B cell (primary cell): ENCODE measurements at regions not wholly inside any gene's neighbourhood (a gene's known extent, or its start where the extent isn't known, plus 50 kb on each side); places are given as distances from the start of the nearest gene placed in this dataset.

Experiments
- ATAC-seq: fragments of 200-7000 bp; cut with Tn5 transposase; one replicate; pipeline ENCODE4 v1.10.0; 2021; ENCODE audit warnings: low read depth, mild to moderate bottlenecking, moderate number of reproducible peaks, moderate library complexity
- CTCF ChIA-PET: fragments of 350-600 bp; sonication (Branson Sonifier 250); formaldehyde crosslinking; loops from one replicate; lab custom pipeline; 2021; ENCODE audit warnings: antibody characterized with exemption, inconsistent platforms; lab: Charles Lee
- POLR2A ChIA-PET: fragments of 350-600 bp; sonication (Branson Sonifier 250); formaldehyde crosslinking; loops from one replicate; lab custom pipeline; 2021; ENCODE audit warnings: antibody characterized with exemption; lab: Charles Lee
- DNase-seq: peaks from one replicate; pipeline ENCODE4 v3.0.0; 2013
- H2AFZ ChIP-seq: 2 replicates; pipeline ENCODE4 v1.6.1; 2012; ENCODE audit warnings: mild to moderate bottlenecking, low read depth, low read length; ENCODE audit not compliant: insufficient read depth, poor library complexity, severe bottlenecking
- H3K27ac ChIP-seq, 2 donors: 1 replicate in 1 of 2; 2 replicates in 1 of 2; pipeline ENCODE4 v1.5.1; 2012 to 2013; ENCODE audit warnings: low read length in 2 of 2, mild to moderate bottlenecking in 2 of 2, moderate library complexity in 1 of 2
- H3K27me3 ChIP-seq, 4 experiments: fragments of 200-600 bp in 1 of 4; sonication (generic) in 1 of 4; replicated peaks in 1 of 4; 1 replicate in 2 of 4; 2 replicates in 2 of 4; pipeline versions ENCODE4 v1.6.1 to v1.7.0; 2013 to 2016; ENCODE audit warnings: low read length in 3 of 4, mild to moderate bottlenecking in 2 of 4, mixed read lengths in 1 of 4, moderate library complexity in 1 of 4; ENCODE audit not compliant: insufficient read depth in 4 of 4, control insufficient read depth in 3 of 4; ENCODE audit errors: control extremely low read depth in 1 of 4
- H3K36me3 ChIP-seq, 2 experiments: replicated peaks in 1 of 2; 1 replicate in 1 of 2; 2 replicates in 1 of 2; pipeline versions ENCODE4 v1.6.1 to v1.7.1; 2013; ENCODE audit warnings: low read length in 1 of 2; ENCODE audit not compliant: insufficient read depth in 2 of 2, control insufficient read depth in 1 of 2; ENCODE audit errors: control extremely low read depth in 1 of 2, extremely low read depth in 1 of 2
- H3K4me1 ChIP-seq, 2 donors: fragments of 200-600 bp in 1 of 2; sonication (generic) in 1 of 2; 1 replicate in 1 of 2; 2 replicates in 1 of 2; pipeline versions ENCODE4 v1.5.1 to v1.6.1; 2013 to 2017; ENCODE audit warnings: low read length in 2 of 2; ENCODE audit not compliant: control insufficient read depth in 2 of 2, insufficient read depth in 2 of 2
- H3K4me2 ChIP-seq: replicated peaks from 2 replicates; pipeline ENCODE3; 2012; ENCODE audit warnings: mild to moderate bottlenecking, low read depth, low read length; ENCODE audit not compliant: poor library complexity, severe bottlenecking
- H3K4me3 ChIP-seq, 5 experiments: fragments of 200-600 bp in 1 of 5; sonication (generic) in 1 of 5; 1 replicate in 3 of 5; 2 replicates in 2 of 5; pipeline versions ENCODE4 v1.5.1 to v1.7.0; 2011 to 2016; ENCODE audit warnings: low read length in 4 of 5, mild to moderate bottlenecking in 4 of 5, low read depth in 2 of 5, control low read depth in 1 of 5, moderate library complexity in 1 of 5; ENCODE audit not compliant: insufficient read depth in 1 of 5; ENCODE audit errors: control extremely low read depth in 1 of 5, extremely low read depth in 1 of 5
- H3K79me2 ChIP-seq: fragments of 200-600 bp; sonication (generic); one replicate; pipeline ENCODE4 v1.6.0; 2016; ENCODE audit warnings: low read length; ENCODE audit not compliant: control insufficient read depth, insufficient read depth
- H3K9ac ChIP-seq: fragments of 200-600 bp; sonication (generic); 2 replicates; pipeline ENCODE4 v1.6.1; 2017; ENCODE audit warnings: mild to moderate bottlenecking, low read length, moderate library complexity
- H3K9me3 ChIP-seq, 3 donors: one replicate each; pipeline versions ENCODE4 v1.6.1 to v1.7.1; 2013; ENCODE audit warnings: low read length in 2 of 3; ENCODE audit not compliant: control insufficient read depth in 2 of 3, insufficient read depth in 1 of 3; ENCODE audit errors: control extremely low read depth in 1 of 3
- H4K20me1 ChIP-seq: 2 replicates; pipeline ENCODE4 v1.6.0; 2012; ENCODE audit warnings: mild to moderate bottlenecking, low read length; ENCODE audit not compliant: insufficient read depth, control insufficient read depth, poor library complexity, severe bottlenecking
- H3K27ac Mint-ChIP-seq: one replicate; pipeline ENCODE4 v1.8.0; 2021; ENCODE audit warnings: mixed read lengths
- H3K27me3 Mint-ChIP-seq: one replicate; pipeline ENCODE4 v1.8.0; 2021; ENCODE audit warnings: mixed read lengths
- H3K4me1 Mint-ChIP-seq: one replicate; pipeline ENCODE4 v1.8.0; 2021; ENCODE audit warnings: mixed read lengths
- H3K4me3 Mint-ChIP-seq: one replicate; pipeline ENCODE4 v1.8.0; 2021; ENCODE audit warnings: mixed read lengths
- H3K9me3 Mint-ChIP-seq: one replicate; pipeline ENCODE4 v1.8.0; 2022; ENCODE audit warnings: mixed read lengths; ENCODE audit not compliant: insufficient read depth
- EZH2 ChIP-seq: IDR thresholded peaks from 2 replicates; pipeline ENCODE4 v1.6.1; 2012; ENCODE audit warnings: borderline replicate concordance, low read depth, mild to moderate bottlenecking, moderate library complexity, low read length; ENCODE audit not compliant: insufficient read depth, poor library complexity, severe bottlenecking
- WGBS: methylation state at CpG from one replicate; pipeline ENCODE4 v1.1.5; 2013; ENCODE audit warnings: missing lambda C conversion rate; ENCODE audit not compliant: insufficient coverage; 5-methylcytosine and 5-hydroxymethylcytosine counted together
- intact Hi-C: fragments of 100-400 bp; cut with micrococcal nuclease; formaldehyde crosslinking; loops from one replicate; pipeline ENCODE4 v1.10.0; 2022
- TF ChIP-seq, protein P1 (sequence below): fragments of 200-600 bp; IDR thresholded peaks from one replicate; pipeline ENCODE4 v1.8.0; 2022; ENCODE audit warnings: antibody characterized with exemption, mild to moderate bottlenecking

DNA sequence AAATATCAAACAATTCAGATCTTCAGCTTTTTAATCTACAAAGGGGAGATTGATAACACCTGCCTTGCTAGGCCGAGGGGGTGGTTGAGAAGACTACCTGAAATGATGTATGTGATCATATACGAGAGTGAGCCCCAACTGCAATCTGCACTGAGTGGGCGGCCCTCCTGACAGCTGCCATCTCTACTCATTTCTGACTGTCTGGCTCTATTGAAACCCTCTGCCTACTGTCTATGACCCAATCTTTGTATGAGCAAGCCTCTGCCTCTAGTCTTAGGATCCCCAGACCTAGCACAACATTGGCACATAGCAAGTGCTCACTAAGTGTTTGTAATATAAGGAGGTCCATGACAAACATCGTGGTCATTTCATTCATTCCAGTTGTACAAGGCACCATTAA, 144.4 kb upstream of the NR2F2 start:
- Mint-ChIP-seq H3K27ac (no peak overlapping the region), H3K9me3 (no peaks in the 10 kb centered on the region), H3K4me3 (no peak overlapping the region), H3K4me1 (no peaks in the 10 kb centered on the region), H3K27me3 (no peaks in the 10 kb centered on the region)
- ChIA-PET POLR2A (no interaction called here), CTCF (no interaction called here)
- Histone ChIP-seq H3K27ac (no peak overlapping the region), H3K4me2 (no peak overlapping the region), H3K9me3 (peaks cover 0 to 4% (median 0%) of the 10 kb centered on the region in 3 donors), H4K20me1 (no peaks in the 10 kb centered on the region), H2AFZ (no peak overlapping the region), H3K4me1 (no peaks in the 10 kb centered on the region), H3K27me3 (no peaks in the 10 kb centered on the region), H3K79me2 (no peaks in the 10 kb centered on the region), H3K4me3 (no peak overlapping the region), H3K36me3 (no peaks in the 10 kb centered on the region), H3K9ac (no peak overlapping the region)
- DNase-seq (no peak), ATAC-seq (no peak)
- WGBS: no CpG with 5 or more reads among the region's 4 CpGs
- TF ChIP-seq, protein P1, sequence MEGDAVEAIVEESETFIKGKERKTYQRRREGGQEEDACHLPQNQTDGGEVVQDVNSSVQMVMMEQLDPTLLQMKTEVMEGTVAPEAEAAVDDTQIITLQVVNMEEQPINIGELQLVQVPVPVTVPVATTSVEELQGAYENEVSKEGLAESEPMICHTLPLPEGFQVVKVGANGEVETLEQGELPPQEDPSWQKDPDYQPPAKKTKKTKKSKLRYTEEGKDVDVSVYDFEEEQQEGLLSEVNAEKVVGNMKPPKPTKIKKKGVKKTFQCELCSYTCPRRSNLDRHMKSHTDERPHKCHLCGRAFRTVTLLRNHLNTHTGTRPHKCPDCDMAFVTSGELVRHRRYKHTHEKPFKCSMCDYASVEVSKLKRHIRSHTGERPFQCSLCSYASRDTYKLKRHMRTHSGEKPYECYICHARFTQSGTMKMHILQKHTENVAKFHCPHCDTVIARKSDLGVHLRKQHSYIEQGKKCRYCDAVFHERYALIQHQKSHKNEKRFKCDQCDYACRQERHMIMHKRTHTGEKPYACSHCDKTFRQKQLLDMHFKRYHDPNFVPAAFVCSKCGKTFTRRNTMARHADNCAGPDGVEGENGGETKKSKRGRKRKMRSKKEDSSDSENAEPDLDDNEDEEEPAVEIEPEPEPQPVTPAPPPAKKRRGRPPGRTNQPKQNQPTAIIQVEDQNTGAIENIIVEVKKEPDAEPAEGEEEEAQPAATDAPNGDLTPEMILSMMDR: no peak
- TF ChIP-seq EZH2: no peak
- intact Hi-C loops: no loop called here

DNA sequence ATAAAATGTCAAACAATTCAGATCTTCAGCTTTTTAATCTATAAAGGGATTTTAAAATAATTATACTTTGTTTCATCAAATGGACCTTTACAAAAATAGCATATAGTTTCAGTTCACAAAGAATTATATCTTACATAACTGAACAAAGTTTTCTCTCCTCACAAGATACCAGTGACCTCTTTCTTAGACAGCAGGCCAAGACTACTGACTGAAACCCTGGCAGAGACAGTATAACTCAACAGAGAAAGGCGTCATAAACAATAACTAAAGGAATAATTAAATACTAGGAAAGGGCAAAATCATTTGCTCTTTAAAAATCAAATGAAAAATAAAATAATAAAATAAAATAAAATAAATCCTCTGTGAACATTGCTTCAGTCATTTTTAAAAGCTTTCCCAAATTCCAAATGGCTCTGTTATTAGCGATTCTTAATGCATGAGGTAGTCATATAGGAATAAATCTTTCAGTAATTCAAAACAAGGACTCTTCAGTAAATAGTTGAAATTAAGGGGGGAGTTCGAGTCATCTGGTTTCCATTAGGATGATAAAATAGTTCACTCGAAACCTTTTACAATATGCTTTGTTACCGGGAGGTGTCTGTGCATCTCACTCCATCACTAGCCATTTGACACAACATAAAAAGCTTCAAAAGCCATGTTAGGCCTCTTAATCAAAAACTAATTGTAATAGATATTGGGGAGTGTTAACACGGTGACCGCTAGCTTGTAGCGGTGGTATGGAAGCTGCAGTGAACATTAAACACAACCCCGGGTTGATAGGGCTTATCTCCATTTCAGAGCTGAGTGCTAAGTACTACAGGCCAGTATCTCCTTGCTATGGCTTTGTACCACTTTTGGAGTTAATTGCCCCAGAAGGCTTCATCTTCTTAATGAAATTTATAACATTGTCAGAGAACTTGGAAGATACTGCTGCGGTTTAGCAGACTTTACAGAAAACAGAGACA, 142.9 kb upstream of the NR2F2 start:
- no peak overlapping the region for H3K4me3 ChIP-seq
- peaks cover 0 to 4% (median 0%) of the 10 kb centered on the region in 3 donors for H3K9me3 ChIP-seq
- no peak overlapping the region for H3K9ac ChIP-seq
- no peaks in the 10 kb centered on the region for H4K20me1 ChIP-seq
- no peaks in the 10 kb centered on the region for H3K4me1 Mint-ChIP-seq
- no peak overlapping the region for H2AFZ ChIP-seq
- H3K27ac ChIP-seq: no peak overlapping the region
- DNase-seq: no peak
- no peak for ATAC-seq
- H3K9me3 Mint-ChIP-seq: no peaks in the 10 kb centered on the region
- ChIA-PET CTCF (interaction anchor here (0.7 kb wide), 1 partner anchor 541 kb away, joined by 3 read pairs; no protein-coding TSS in a partner anchor), POLR2A (no interaction called here)
- no peaks in the 10 kb centered on the region for H3K27me3 ChIP-seq
- no peak overlapping the region for H3K4me2 ChIP-seq
- 77% methylated on average over 4 of the region's 10 CpGs for WGBS
- TF ChIP-seq EZH2: no peak
- TF ChIP-seq, protein P1: no peak
- H3K27ac Mint-ChIP-seq: no peak overlapping the region
- H3K27me3 Mint-ChIP-seq: no peaks in the 10 kb centered on the region
- no peak overlapping the region for H3K4me3 Mint-ChIP-seq
- H3K36me3 ChIP-seq: no peaks in the 10 kb centered on the region
- no peaks in the 10 kb centered on the region for H3K4me1 ChIP-seq
- H3K79me2 ChIP-seq: no peaks in the 10 kb centered on the region
- intact Hi-C loops: no loop called here
